ENCODE measurements at regions not wholly inside any gene's neighbourhood (a gene's known extent, or its start where the extent isn't known, plus 50 kb on each side); places are given as distances from the start of the nearest gene placed in this dataset.

DNA sequence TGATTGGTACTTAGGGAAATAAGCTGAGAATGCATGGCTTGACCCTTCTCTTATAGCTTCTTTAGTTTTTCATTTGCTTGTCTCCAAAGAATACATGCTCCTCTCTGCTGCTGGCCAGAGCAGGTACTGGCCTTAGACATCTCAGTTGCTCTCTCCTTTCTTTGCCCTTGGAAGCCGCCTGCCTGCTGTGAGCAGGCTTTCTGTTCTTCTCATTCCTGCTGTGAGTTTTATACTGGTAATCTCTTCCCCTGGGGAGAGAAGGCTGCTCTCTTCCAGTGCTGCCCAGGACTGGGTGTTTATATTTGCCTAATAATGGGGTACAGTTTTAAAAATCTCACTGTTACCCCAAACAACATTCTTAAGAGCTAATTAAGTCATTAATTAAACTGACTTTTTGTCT lies 323.5 kb upstream of the LRRC7 start:
- H3K4me1 ChIP-seq: no peaks in the 10 kb centered on the region
- DNase-seq (ENCODE audit: low read depth in 1 of 2, low spot score in 1 of 2) (no peak), ATAC-seq (no peak), FAIRE-seq (no peak)
- no peaks in the 10 kb centered on the region for H3K9me3 ChIP-seq
- no peak overlapping the region for H3K4me3 ChIP-seq
- ChIA-PET CTCF (no interaction called here), POLR2A (no interaction called here)
- no peak overlapping the region for H3K4me2 ChIP-seq
- TF ChIP-seq SREBF2 (IDR thresholded peaks at IDR 0.05): no peak
- no peak for TF ChIP-seq MYC (IDR thresholded peaks at IDR 0.05; ENCODE audit: borderline replicate concordance, low read length)
- no peak for TF ChIP-seq JUN (IDR thresholded peaks at IDR 0.05)
- no peak for TF ChIP-seq FOXS1 (CRISPR knock-in tag; IDR thresholded peaks at IDR 0.05)
- TF ChIP-seq CHD4 (IDR thresholded peaks at IDR 0.05; ENCODE audit: borderline replicate concordance): no peak
- TF ChIP-seq ZSCAN20 (CRISPR knock-in tag; IDR thresholded peaks at IDR 0.05): no peak
- TF ChIP-seq EHMT2 (IDR thresholded peaks at IDR 0.05; ENCODE audit: low read depth): no peak
- TF ChIP-seq FOSB (CRISPR knock-in tag; IDR thresholded peaks at IDR 0.05): no peak
- TF ChIP-seq ZFP36 (IDR thresholded peaks at IDR 0.05; ENCODE audit: borderline replicate concordance, partially characterized antibody): no peak
- TF ChIP-seq HDAC2 (IDR thresholded peaks at IDR 0.05): no peak
- no peak for TF ChIP-seq TFCP2L1 (CRISPR knock-in tag; IDR thresholded peaks at IDR 0.05)
- TF ChIP-seq EHF (CRISPR knock-in tag; IDR thresholded peaks at IDR 0.05): no peak
- no peak overlapping the region for H3K27ac ChIP-seq
- WGBS (ENCODE audit: missing lambda C conversion rate): 0% methylated on average over 1 of the region's 1 CpG

DNA sequence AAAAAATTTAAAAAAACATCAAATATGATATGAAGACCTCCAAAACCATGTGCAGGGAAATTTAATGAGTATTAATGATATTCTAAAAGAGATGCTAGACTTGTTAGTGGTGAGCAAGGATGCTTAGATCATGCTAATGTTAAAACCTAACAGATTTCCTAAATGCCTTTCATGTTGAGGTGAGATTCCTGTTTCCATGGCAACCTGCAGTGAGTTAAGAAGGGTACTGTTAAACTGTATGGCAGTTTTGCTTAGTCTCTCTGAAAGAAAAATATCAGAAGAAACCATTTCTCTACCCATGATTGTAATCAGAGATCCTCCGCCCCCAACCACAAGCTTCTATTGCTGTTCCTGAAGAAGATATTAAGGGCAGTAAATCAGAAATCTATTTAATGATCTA lies 321.6 kb upstream of the LRRC7 start:
- TF ChIP-seq RCOR1 (IDR thresholded peaks at IDR 0.05; ENCODE audit: low read depth, low read length) (no peak), KDM5A (IDR thresholded peaks at IDR 0.05) (no peak), EHMT2 (IDR thresholded peaks at IDR 0.05; ENCODE audit: low read depth) (no peak), KDM1A (IDR thresholded peaks at IDR 0.05; ENCODE audit: low read depth) (no peak), ZSCAN20 (CRISPR knock-in tag; IDR thresholded peaks at IDR 0.05) (no peak), RFX5 (IDR thresholded peaks at IDR 0.05) (no peak), TP53 (CRISPR knock-in tag; IDR thresholded peaks at IDR 0.05) (no peak), HEYL (CRISPR knock-in tag; IDR thresholded peaks at IDR 0.05) (no peak), FOSL2 (IDR thresholded peaks at IDR 0.05) (no peak), FOSL2 (CRISPR knock-in tag; IDR thresholded peaks at IDR 0.05) (no peak), NR3C1 (IDR thresholded peaks at IDR 0.05) (no peak), EHF (CRISPR knock-in tag; IDR thresholded peaks at IDR 0.05) (no peak), NPAS2 (CRISPR knock-in tag; IDR thresholded peaks at IDR 0.05; ENCODE audit: borderline replicate concordance) (no peak), ESRRA (IDR thresholded peaks at IDR 0.05; ENCODE audit: borderline replicate concordance, low read length) (no peak), HOXB5 (CRISPR knock-in tag; IDR thresholded peaks at IDR 0.05) (no peak)
- TF ChIP-seq, protein P1, sequence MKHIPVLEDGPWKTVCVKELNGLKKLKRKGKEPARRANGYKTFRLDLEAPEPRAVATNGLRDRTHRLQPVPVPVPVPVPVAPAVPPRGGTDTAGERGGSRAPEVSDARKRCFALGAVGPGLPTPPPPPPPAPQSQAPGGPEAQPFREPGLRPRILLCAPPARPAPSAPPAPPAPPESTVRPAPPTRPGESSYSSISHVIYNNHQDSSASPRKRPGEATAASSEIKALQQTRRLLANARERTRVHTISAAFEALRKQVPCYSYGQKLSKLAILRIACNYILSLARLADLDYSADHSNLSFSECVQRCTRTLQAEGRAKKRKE (CRISPR knock-in tag; IDR thresholded peaks at IDR 0.05; ENCODE audit: low read depth): no peak
- TF ChIP-seq, protein P2, sequence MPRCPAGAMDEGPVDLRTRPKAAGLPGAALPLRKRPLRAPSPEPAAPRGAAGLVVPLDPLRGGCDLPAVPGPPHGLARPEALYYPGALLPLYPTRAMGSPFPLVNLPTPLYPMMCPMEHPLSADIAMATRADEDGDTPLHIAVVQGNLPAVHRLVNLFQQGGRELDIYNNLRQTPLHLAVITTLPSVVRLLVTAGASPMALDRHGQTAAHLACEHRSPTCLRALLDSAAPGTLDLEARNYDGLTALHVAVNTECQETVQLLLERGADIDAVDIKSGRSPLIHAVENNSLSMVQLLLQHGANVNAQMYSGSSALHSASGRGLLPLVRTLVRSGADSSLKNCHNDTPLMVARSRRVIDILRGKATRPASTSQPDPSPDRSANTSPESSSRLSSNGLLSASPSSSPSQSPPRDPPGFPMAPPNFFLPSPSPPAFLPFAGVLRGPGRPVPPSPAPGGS (IDR thresholded peaks at IDR 0.05): no peak
- TF ChIP-seq, protein P3, sequence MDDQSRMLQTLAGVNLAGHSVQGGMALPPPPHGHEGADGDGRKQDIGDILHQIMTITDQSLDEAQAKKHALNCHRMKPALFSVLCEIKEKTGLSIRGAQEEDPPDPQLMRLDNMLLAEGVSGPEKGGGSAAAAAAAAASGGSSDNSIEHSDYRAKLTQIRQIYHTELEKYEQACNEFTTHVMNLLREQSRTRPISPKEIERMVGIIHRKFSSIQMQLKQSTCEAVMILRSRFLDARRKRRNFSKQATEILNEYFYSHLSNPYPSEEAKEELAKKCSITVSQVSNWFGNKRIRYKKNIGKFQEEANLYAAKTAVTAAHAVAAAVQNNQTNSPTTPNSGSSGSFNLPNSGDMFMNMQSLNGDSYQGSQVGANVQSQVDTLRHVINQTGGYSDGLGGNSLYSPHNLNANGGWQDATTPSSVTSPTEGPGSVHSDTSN (IDR thresholded peaks at IDR 0.05): no peak
- no peaks in the 10 kb centered on the region for H3K9me3 ChIP-seq
- no peak overlapping the region for H3K4me3 ChIP-seq
- CTCF ChIA-PET: no interaction called here
- POLR2A ChIA-PET: no interaction called here
- DNase-seq (ENCODE audit: low read depth in 1 of 2, low spot score in 1 of 2) (no peak), ATAC-seq (no peak), FAIRE-seq (no peak)
- no peaks in the 10 kb centered on the region for H3K4me1 ChIP-seq
- no peak overlapping the region for H3K4me2 ChIP-seq
- H3K27ac ChIP-seq: no peak overlapping the region
- WGBS (ENCODE audit: missing lambda C conversion rate): 0% methylated on average over 1 of the region's 1 CpG

All from A549 (cell line).